ENCODE measurements at regions not wholly inside any gene's neighbourhood (a gene's known extent, or its start where the extent isn't known, plus 50 kb on each side); places are given as distances from the start of the nearest gene placed in this dataset.
"Not testable (repeated sequence)": the region's sequence is repeated elsewhere in the genome, so short reads cannot be mapped to it uniquely, and the experiment has no call there.

DNA sequence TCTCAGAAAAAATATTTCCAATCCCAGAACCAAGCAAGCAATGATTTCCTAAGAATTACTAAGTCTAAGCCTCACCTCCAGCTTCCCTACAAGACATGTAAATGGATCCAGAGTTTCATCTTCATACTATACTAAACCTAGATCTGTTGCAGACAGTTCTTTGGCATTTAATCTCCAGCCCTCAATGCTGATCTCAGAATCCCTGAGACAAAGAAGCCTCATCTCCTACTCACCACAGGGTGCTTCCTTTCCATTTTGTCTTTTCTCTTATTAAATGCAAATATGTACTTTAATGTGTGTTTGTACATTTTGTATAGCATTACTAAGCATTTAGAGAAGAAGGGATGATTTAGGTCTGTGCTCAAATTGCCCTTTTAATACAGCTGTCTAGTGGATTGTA, 954.9 kb downstream of the TDRD15 start:
- H3K36me3 ChIP-seq = no peaks in the 10 kb centered on the region
- H3K27ac ChIP-seq = no peak overlapping the region
- H3K4me1 ChIP-seq = no peaks in the 10 kb centered on the region
- no peak overlapping the region for H3K4me3 ChIP-seq
- intact Hi-C loops (cut with DNase I) = no loop called here
- no peaks in the 10 kb centered on the region for H3K9me3 ChIP-seq
- no peaks in the 10 kb centered on the region for H3K27me3 ChIP-seq
- TF ChIP-seq POLR2A (IDR thresholded peaks at IDR 0.05) = no peak
- TF ChIP-seq POLR2AphosphoS5 (IDR thresholded peaks at IDR 0.05; ENCODE audit: insufficient read depth in 1 of 2, low read depth in 1 of 2) = no peak
- no peak for TF ChIP-seq CTCF (IDR thresholded peaks at IDR 0.05)
- DNase-seq (ENCODE audit: extremely low spot score in 2 of 2) = no peak

DNA sequence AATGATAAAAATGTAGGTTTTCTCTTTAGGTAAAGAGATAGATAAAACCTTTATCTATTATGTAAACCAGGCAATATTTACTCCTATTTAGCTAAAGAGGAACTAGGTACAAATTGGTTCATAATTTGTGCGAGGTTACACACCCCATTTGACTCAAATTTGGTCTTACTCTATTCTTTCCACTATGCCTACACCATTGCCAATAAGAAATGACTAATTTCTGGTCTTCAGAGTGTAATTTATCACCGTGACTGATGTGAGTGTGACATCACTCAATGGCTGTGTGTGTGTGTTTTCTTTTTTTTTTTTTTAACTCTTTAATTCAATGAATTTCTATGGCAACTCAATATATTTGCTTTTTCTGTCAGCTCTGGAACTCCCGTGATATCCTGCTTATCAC, 955.8 kb downstream of the TDRD15 start:
- H3K4me1 ChIP-seq = no peaks in the 10 kb centered on the region
- no peak for DNase-seq (ENCODE audit: extremely low spot score in 2 of 2)
- H3K36me3 ChIP-seq = no peaks in the 10 kb centered on the region
- H3K27ac ChIP-seq = no peak overlapping the region
- no peak overlapping the region for H3K4me3 ChIP-seq
- no peaks in the 10 kb centered on the region for H3K9me3 ChIP-seq
- H3K27me3 ChIP-seq = no peaks in the 10 kb centered on the region
- intact Hi-C loops (cut with DNase I) = no loop called here
- TF ChIP-seq POLR2AphosphoS5 (IDR thresholded peaks at IDR 0.05; ENCODE audit: insufficient read depth in 1 of 2, low read depth in 1 of 2) (no peak), POLR2A (IDR thresholded peaks at IDR 0.05) (no peak), CTCF (IDR thresholded peaks at IDR 0.05) (no peak)

GRCh38 chr2:22086726-22087125, 963.0 kb downstream of the TDRD15 start:
- Histone ChIP-seq H3K27me3 (no peaks in the 10 kb centered on the region), H3K4me1 (no peaks in the 10 kb centered on the region), H3K4me3 (no peak overlapping the region), H3K36me3 (no peaks in the 10 kb centered on the region), H3K9me3 (no peaks in the 10 kb centered on the region), H3K27ac (no peak overlapping the region)
- no peak for DNase-seq (ENCODE audit: extremely low spot score in 2 of 2)
- intact Hi-C loops (cut with DNase I) = no loop called here
- no peak for TF ChIP-seq POLR2A (IDR thresholded peaks at IDR 0.05)
- no peak for TF ChIP-seq POLR2AphosphoS5 (IDR thresholded peaks at IDR 0.05; ENCODE audit: insufficient read depth in 1 of 2, low read depth in 1 of 2)
- TF ChIP-seq CTCF (IDR thresholded peaks at IDR 0.05) = no peak

- H3K4me3 ChIP-seq; H3K9me3 ChIP-seq; H3K36me3 ChIP-seq; H3K4me1 ChIP-seq; DNase-seq (ENCODE audit: extremely low spot score in 2 of 2); H3K27me3 ChIP-seq; intact Hi-C loops (cut with DNase I); H3K27ac ChIP-seq: not testable (repeated sequence)
Measured at GRCh38 chr2:22103617-22104016, 979.8 kb downstream of the TDRD15 start.

DNA sequence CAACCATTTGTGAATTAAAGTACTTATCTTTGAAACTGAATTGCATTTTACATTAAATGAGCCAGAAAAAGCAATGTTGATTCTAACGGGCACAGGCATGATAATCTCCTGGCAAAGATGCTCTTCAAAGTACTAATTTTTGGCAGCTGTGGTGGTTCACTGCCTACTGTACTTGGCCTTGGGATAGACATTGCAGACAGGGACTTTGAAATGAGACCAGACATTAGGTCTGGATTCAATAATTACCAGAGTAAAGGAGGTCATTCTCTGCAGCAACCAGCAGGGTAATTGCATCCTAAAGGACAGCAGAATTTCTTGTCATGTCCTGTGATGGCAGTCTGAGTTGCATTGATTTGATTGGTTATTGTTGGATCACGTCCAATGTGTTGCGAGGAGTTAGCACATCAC, 986.5 kb downstream of the TDRD15 start:
- DNase-seq (ENCODE audit: extremely low spot score in 2 of 2) = no peak
- no peak overlapping the region for H3K27ac ChIP-seq
- H3K27me3 ChIP-seq = no peaks in the 10 kb centered on the region
- H3K4me3 ChIP-seq = no peak overlapping the region
- intact Hi-C loops (cut with DNase I) = no loop called here
- H3K4me1 ChIP-seq = no peaks in the 10 kb centered on the region
- H3K9me3 ChIP-seq = no peaks in the 10 kb centered on the region
- TF ChIP-seq CTCF (IDR thresholded peaks at IDR 0.05) (no peak), POLR2A (IDR thresholded peaks at IDR 0.05) (no peak), POLR2AphosphoS5 (IDR thresholded peaks at IDR 0.05; ENCODE audit: insufficient read depth in 1 of 2, low read depth in 1 of 2) (no peak)
- H3K36me3 ChIP-seq = no peaks in the 10 kb centered on the region

DNA sequence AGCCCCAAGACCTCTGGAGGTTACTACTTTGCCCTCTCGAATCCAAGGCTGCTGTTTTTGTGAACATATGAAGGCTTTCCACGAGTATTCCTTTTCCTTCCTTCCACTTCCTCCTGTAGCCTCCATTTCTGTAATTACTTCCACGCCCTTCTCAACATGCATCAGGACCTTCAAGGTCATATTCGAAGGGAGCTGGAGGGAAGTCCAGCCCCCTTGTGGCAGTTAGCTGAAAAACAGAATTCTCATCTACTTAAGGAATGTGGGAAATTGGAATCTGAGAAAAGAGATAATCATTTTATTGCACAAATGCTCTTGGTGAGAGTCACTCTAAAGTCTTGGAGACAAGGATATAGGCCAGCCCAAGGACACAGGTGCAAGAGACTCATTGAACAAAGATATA, 1000.2 kb downstream of the TDRD15 start:
- no peaks in the 10 kb centered on the region for H3K27me3 ChIP-seq
- no peak for DNase-seq (ENCODE audit: extremely low spot score in 2 of 2)
- H3K4me1 ChIP-seq = no peaks in the 10 kb centered on the region
- H3K27ac ChIP-seq = no peak overlapping the region
- no peak overlapping the region for H3K4me3 ChIP-seq
- H3K9me3 ChIP-seq = no peaks in the 10 kb centered on the region
- TF ChIP-seq POLR2A (IDR thresholded peaks at IDR 0.05) (no peak), POLR2AphosphoS5 (IDR thresholded peaks at IDR 0.05; ENCODE audit: insufficient read depth in 1 of 2, low read depth in 1 of 2) (no peak)
- intact Hi-C loops (cut with DNase I) = no loop called here
- H3K36me3 ChIP-seq = no peaks in the 10 kb centered on the region

All from vagina (tissue), 2 donors.